Ectodermal cell (in vitro differentiated cells): ENCODE measurements at regions not wholly inside any gene's neighbourhood (a gene's known extent, or its start where the extent isn't known, plus 50 kb on each side); places are given as distances from the start of the nearest gene placed in this dataset.

ENCODE experiments used
- H3K27ac ChIP-seq: 2 replicates; pipeline ENCODE4 v1.7.0; 2013; ENCODE audit warnings: mild to moderate bottlenecking, low read depth, low read length; ENCODE audit not compliant: insufficient read depth, poor library complexity, severe bottlenecking
- H3K27me3 ChIP-seq: 2 replicates; pipeline ENCODE4 v1.7.0; 2013; ENCODE audit warnings: mild to moderate bottlenecking, low read length; ENCODE audit not compliant: insufficient read depth, control insufficient read depth, poor library complexity, severe bottlenecking
- H3K36me3 ChIP-seq: one replicate; pipeline ENCODE4 v1.7.0; 2013; ENCODE audit warnings: low read length; ENCODE audit not compliant: control insufficient read depth, insufficient read depth
- H3K4me1 ChIP-seq: one replicate; pipeline ENCODE4 v1.7.0; 2013; ENCODE audit warnings: low read length; ENCODE audit not compliant: control insufficient read depth, insufficient read depth
- H3K4me3 ChIP-seq: 2 replicates; pipeline ENCODE4 v1.7.0; 2013; ENCODE audit warnings: low read depth, low read length, control low read depth; ENCODE audit not compliant: insufficient read depth
- H3K9me3 ChIP-seq: 2 replicates; pipeline ENCODE4 v1.7.0; 2013; ENCODE audit warnings: mild to moderate bottlenecking, low read length, moderate library complexity; ENCODE audit not compliant: control insufficient read depth
- WGBS, 2 experiments: methylation state at CpG; one replicate each; pipeline ENCODE4 v1.1.7; 2013; ENCODE audit warnings: missing lambda C conversion rate in 2 of 2; 5-methylcytosine and 5-hydroxymethylcytosine counted together

DNA sequence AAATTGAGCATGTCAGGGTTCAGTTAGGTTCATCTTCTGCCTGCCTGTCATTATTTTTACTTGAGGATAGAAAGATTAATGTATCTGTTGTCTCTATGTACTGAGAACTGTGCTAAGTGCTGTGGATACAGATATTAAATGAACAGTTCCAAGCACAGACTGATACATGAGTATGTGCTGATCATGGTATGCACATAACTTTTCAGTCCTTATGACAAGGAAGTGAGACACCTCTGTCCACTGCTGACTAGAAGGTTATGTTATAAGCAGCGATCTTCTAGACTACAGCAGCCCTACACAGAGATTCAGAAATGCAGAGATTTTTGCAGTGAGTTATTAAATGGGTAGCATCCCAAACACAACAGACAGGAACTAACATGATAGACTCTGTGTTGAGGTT is 335.6 kb upstream of the MTNR1B start:
- 100% methylated on average over 1 of the region's 1 CpG for WGBS, 2 experiments
- Histone ChIP-seq H3K27ac (no peak overlapping the region), H3K4me1 (peaks cover 3% of the 10 kb centered on the region), H3K4me3 (no peak overlapping the region), H3K36me3 (no peaks in the 10 kb centered on the region), H3K27me3 (no peaks in the 10 kb centered on the region), H3K9me3 (no peaks in the 10 kb centered on the region)

DNA sequence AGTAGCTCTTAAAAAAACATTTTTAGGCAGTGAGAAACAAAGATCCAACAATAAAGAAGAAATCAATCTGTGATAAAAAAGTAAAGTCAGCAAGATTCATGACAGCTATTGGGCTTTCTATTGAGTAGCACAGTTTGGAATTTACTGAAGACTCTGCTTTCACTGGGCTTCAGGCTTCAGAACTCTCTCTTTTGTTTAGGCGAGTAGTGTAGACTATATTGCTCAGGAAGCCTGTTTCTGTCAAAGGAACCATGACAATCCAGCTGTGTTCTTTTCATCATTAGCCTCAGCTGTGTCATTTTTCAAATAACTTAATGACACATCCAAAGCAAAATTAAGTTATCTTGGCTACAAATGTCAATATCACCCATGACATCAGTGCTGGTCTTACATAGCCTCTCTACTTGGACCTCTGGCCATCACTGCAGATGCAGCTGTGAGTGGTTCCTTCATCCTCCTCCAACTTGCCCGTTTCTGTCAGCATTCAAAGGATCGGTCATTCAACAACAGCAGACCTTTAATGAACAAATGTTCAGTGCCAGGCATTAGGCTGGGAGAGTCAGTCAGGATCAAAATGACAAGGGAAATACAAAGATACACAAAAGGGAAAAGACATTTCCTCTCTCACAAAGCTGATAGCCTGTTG is 332.8 kb upstream of the MTNR1B start:
- no peaks in the 10 kb centered on the region for H3K36me3 ChIP-seq
- peaks cover 3% of the 10 kb centered on the region for H3K4me1 ChIP-seq
- H3K27me3 ChIP-seq: no peaks in the 10 kb centered on the region
- WGBS, 2 experiments: 65 to 75% methylated on average over 3 of the region's 3 CpGs
- H3K4me3 ChIP-seq: no peak overlapping the region
- no peaks in the 10 kb centered on the region for H3K9me3 ChIP-seq
- no peak overlapping the region for H3K27ac ChIP-seq

DNA sequence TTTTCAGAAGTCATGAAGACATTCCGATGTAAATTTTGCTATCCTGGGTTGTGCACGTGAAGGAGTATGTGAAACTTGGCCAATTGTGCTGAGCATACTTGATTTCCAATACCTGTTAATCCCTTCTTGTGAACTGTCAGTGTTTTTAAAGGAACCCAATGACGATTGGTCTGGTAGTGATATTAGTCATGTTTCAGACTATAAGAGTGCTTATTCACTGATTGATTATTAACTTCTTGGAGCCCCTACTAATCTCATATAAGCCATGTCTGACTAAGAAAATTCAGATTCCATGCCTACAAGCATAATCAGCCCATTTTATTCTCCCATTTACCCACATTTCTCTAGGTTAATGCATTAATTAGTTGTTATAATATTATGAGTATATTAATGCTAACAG is 330.8 kb upstream of the MTNR1B start:
- no peak overlapping the region for H3K27ac ChIP-seq
- peaks cover 3% of the 10 kb centered on the region for H3K4me1 ChIP-seq
- 93 to 98% methylated on average over 2 to 3 of the region's 3 CpGs for WGBS, 2 experiments
- H3K27me3 ChIP-seq: no peaks in the 10 kb centered on the region
- no peak overlapping the region for H3K4me3 ChIP-seq
- H3K9me3 ChIP-seq: no peaks in the 10 kb centered on the region
- no peaks in the 10 kb centered on the region for H3K36me3 ChIP-seq

DNA sequence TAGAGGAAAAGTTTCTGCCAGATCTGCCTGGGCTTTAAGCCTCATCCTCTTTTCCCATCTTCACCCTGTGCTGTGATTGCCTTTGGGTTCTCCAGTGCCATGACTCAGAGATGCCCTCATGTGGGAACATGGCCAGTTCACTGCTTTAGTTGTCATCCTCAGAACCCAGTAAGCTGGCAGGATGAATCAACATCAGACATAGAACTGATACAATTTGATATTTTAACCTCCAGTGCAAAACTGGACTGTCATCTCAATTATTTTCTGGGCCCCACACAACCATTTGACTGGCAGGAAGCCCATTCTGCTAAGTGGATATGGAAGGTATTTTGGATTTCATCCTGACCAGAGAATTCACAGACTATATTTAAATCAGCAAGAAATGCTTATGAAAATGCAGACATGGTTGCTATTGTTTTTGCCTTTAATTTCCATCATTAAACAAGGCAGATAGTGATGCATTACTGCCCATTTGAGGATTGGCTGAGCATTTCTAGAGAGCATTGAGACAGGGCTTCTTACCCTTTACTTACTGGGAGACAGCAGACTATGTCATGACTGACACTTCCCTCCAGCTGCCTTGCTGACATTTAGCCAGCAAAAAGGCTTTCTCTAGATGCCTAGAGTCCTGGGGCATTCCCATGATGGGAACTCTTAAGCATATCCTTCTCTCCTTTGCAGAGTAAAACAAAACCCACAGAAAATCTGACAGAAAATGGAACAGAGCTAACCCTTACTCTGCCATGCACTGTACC is 327.1 kb upstream of the MTNR1B start:
- Histone ChIP-seq H3K36me3 (no peaks in the 10 kb centered on the region), H3K27me3 (no peaks in the 10 kb centered on the region), H3K9me3 (no peaks in the 10 kb centered on the region), H3K27ac (no peak overlapping the region), H3K4me1 (no peaks in the 10 kb centered on the region), H3K4me3 (no peak overlapping the region)

DNA sequence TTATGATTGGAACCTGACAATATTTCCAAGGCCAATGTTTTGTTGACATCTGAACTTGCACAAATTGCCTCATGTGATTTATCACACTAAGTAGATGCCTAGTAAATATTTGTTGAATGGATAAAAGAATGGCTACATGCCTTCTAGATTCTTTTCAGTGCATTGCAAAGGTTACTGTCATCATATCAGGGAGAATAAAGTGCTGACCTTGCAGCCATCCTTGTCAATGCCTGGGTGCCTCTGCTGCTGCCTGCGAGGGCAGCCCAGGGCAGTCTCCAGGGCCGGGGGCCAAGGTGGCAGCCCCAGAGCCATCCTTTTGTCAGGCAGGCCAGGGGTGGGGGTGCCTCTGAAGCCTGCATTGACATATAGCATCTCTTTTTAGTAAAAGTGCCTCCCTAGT is 325.6 kb upstream of the MTNR1B start:
- no peaks in the 10 kb centered on the region for H3K9me3 ChIP-seq
- no peaks in the 10 kb centered on the region for H3K4me1 ChIP-seq
- 91% methylated on average over 2 of the region's 2 CpGs for whole genome bisulfite sequencing, 2 experiments
- no peaks in the 10 kb centered on the region for H3K27me3 ChIP-seq
- H3K4me3 ChIP-seq: no peak overlapping the region
- no peaks in the 10 kb centered on the region for H3K36me3 ChIP-seq
- H3K27ac ChIP-seq: no peak overlapping the region

DNA sequence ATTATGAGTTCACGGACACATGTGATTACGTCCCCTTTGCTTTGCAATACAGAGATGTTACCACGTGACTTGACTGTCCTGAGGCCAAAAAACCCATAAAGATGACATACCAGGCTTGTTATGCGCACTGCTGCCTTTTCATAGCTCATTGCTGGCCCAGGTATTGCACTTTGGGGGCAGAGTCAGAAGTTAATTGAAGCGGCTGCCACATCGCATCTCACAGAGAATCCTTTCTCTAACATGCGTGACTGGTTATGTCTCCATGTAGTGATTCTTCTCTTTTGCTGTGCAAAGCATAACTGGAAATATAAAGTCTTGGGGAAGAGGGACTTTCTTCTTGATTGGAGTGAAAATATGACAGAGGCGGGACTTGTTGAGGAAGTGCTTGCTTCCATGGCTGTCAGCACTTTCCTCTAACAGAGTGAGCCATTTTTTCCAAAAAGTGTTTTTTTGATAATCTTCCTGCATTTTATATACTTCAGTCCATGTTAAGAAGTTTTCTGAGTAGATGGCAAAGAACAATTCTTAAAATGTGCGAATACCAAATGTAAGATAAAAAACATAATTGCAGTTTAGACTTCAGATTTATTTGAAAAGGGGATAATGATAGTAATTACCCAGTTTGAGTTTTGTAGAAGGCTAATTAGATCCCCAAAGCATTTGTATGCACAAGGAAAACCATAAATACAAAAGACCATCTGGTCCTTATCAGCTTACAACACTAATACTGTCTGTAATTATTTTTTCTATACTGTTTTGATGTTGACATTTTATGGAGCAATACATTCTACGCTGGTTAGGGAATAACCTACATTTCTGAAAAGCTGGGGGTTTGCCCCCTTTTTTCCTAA is 324.6 kb upstream of the MTNR1B start:
- no peaks in the 10 kb centered on the region for H3K27me3 ChIP-seq
- no peaks in the 10 kb centered on the region for H3K9me3 ChIP-seq
- no peaks in the 10 kb centered on the region for H3K36me3 ChIP-seq
- H3K4me1 ChIP-seq: no peaks in the 10 kb centered on the region
- no peak overlapping the region for H3K27ac ChIP-seq
- H3K4me3 ChIP-seq: no peak overlapping the region
- 95 to 98% methylated on average over 10 of the region's 10 CpGs for WGBS, 2 experiments

DNA sequence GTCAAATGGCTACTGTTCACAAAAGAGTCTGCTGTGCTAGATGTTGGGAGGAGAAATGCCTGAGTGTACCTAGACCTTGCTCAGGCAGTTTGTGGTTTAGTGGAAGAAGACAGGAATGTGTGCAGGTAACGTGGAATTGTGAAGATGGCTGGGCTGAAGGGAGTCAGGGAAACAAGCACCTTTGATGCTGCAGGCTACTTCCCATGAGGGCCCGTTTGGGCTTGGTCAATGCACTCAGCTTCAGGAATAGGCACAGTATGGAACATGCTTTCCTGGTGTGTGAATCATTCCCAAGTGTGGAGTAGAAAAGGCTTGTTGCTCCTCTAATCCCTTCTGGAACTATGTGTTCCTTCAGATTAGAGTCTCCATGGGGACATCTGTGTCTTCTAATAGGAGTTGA is 318.3 kb upstream of the MTNR1B start:
- Histone ChIP-seq H3K36me3 (no peaks in the 10 kb centered on the region), H3K4me3 (no peak overlapping the region), H3K9me3 (no peaks in the 10 kb centered on the region), H3K27ac (no peak overlapping the region), H3K4me1 (no peaks in the 10 kb centered on the region), H3K27me3 (no peaks in the 10 kb centered on the region)
- WGBS, 2 experiments: 91 to 93% methylated on average over 2 of the region's 2 CpGs

DNA sequence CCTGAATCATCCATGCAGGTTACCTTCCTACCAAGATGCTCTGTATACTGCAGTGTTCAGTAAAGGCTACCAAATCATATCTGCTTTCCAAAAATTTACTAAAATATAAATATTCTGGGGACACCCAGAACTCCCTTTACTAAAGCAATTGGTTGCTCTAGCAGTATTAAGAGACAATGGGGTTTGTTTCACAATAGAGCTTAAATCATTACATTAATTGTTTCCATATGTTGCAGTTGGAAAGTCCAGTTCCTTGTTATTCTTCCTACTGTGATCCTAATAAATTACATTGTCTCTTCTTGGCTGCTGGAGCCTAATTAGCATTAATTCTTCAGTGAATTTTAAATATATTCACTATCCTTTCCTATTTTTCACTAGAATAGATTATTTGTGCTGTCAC is 316.0 kb upstream of the MTNR1B start:
- Histone ChIP-seq H3K27me3 (no peaks in the 10 kb centered on the region), H3K9me3 (no peaks in the 10 kb centered on the region), H3K36me3 (no peaks in the 10 kb centered on the region), H3K4me3 (no peak overlapping the region), H3K4me1 (no peaks in the 10 kb centered on the region), H3K27ac (no peak overlapping the region)

DNA sequence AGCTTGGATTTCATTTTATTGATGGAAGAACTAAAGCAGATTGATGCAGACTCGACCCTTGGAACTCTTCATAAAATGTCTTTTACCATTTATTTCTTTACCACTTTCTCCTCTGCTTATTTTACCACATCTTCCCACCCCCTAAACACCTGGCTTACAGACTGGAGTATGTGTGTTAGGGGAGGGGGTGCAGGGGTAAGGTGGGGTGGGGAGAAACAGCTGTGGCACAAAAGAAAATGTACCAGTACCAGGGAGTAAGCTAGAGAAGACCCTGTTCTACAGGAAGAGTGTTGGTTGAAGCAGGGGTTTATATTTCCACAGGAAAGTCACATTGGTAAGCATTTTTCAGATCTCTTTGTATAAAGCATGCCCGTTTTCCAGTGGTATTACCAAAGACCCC is 312.7 kb upstream of the MTNR1B start:
- Histone ChIP-seq H3K36me3 (no peaks in the 10 kb centered on the region), H3K9me3 (no peaks in the 10 kb centered on the region), H3K27me3 (no peaks in the 10 kb centered on the region), H3K4me3 (no peak overlapping the region), H3K27ac (no peak overlapping the region), H3K4me1 (no peaks in the 10 kb centered on the region)
- 88 to 89% methylated on average over 1 of the region's 2 CpGs for WGBS, 2 experiments

DNA sequence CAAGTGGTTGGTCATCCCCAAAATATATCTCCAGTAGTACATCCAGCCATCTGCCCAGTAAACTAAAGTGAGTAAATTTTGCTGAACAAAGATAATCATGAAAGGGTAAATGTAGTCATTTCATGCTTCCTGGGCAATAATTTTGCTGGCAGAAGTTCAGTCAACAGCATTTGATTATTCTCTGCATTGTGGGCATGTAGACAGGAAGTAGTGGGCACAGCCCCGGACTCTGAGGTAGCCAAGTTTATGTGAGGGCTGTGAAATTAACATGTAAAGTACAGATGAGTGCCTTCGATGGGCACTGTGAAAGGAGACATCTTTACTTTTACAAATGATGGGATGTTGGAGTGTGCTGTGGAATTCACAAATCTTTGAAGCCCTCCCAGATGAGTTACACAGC is 312.2 kb upstream of the MTNR1B start:
- Histone ChIP-seq H3K4me1 (no peaks in the 10 kb centered on the region), H3K27ac (no peak overlapping the region), H3K9me3 (no peaks in the 10 kb centered on the region), H3K36me3 (no peaks in the 10 kb centered on the region), H3K4me3 (no peak overlapping the region), H3K27me3 (no peaks in the 10 kb centered on the region)
- WGBS, 2 experiments: 94 to 98% methylated on average over 2 of the region's 2 CpGs
